ENCODE measurements at regions not wholly inside any gene's neighbourhood (a gene's known extent, or its start where the extent isn't known, plus 50 kb on each side); places are given as distances from the start of the nearest gene placed in this dataset.

- Histone ChIP-seq H2AFZ (ENCODE audit: low read length) (no peak overlapping the region), H3K4me3 (ENCODE audit: low read depth, low read length, poor library complexity, severe bottlenecking) (no peak overlapping the region), H3K9me3 (ENCODE audit: low read length) (no peaks in the 10 kb centered on the region), H3K36me3 (ENCODE audit: insufficient read depth, low read length) (no peaks in the 10 kb centered on the region), H3K9ac (ENCODE audit: low read length) (no peak overlapping the region), H3K79me2 (ENCODE audit: insufficient read depth, low read length) (no peaks in the 10 kb centered on the region), H3K27me3 (ENCODE audit: insufficient read depth, low read length) (no peaks in the 10 kb centered on the region), H3K9me2 (ENCODE audit: low read depth, low read length) (no peaks in the 10 kb centered on the region), H3F3A (ENCODE audit: insufficient read depth, low read length) (no peaks in the 10 kb centered on the region), H4K20me1 (ENCODE audit: insufficient read depth, low read length) (no peaks in the 10 kb centered on the region), H3K4me2 (ENCODE audit: low read length) (no peak overlapping the region), H3K4me1 (ENCODE audit: insufficient read depth, low read length, severe bottlenecking) (no peaks in the 10 kb centered on the region), H3K27ac (ENCODE audit: low read depth, low read length, poor library complexity, severe bottlenecking) (no peak overlapping the region)
- TF ChIP-seq CTCF (IDR thresholded peaks at IDR 0.05; ENCODE audit: low read length), result no peak
- no peak for TF ChIP-seq EZH2 (IDR thresholded peaks at IDR 0.05; ENCODE audit: borderline replicate concordance, low read length)
Observed at GRCh38 chr6:129959358-129959930, 58.9 kb upstream of the L3MBTL3 start.

DNA sequence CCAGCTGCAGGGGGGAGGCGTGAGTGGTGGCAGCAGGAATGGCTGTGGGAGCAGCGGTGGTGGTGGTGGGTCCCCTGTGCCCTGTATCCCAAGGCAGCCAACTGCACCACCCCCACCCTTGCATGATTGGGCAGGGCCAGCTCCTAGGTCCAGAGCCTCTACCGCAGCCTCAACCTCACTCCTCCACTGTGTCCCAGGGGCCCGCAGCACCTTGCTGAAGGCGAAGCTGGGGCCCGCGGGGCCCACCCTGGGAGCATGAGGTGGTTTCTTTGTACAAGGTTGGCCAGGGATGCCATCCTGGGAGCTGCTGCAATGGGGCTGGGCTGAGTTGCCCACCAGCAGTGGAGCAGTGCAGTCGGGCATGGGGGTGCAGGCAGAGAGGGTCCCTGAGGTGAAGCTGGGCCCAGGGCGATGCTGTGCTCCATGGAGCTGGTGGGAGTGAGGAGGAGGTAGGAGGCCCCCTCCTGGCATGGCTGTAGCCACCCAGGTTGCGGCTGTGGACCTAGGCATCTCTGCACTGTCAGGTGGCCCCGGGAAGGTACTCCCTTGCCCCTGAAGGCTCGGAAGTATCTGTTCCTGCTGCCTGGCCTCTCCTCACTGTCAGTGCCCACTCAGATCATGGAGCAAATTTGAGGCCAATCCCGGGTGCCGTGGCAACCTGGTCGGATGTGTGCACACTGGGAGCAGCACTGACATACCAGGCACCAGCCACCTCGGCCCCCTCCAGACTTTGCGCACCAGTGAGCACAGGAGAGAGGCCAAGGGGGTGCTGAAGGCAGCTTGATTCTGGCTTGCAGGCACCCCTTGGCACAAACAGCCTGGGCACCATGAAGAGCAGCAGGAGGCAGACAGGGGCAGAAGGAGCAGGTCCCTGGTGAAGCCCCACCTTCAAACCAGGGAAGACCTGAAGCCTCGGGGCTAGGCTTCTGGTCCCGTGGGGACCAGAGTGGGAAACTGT lies 60.2 kb upstream of the L3MBTL3 start:
- Histone ChIP-seq H3K9me2 (ENCODE audit: low read depth, low read length) (no peaks in the 10 kb centered on the region), H4K20me1 (ENCODE audit: insufficient read depth, low read length) (no peaks in the 10 kb centered on the region), H3K4me3 (ENCODE audit: low read depth, low read length, poor library complexity, severe bottlenecking) (no peak overlapping the region), H3K4me2 (ENCODE audit: low read length) (no peak overlapping the region), H3K27me3 (ENCODE audit: insufficient read depth, low read length) (no peaks in the 10 kb centered on the region), H3F3A (ENCODE audit: insufficient read depth, low read length) (no peaks in the 10 kb centered on the region), H3K9me3 (ENCODE audit: low read length) (no peaks in the 10 kb centered on the region), H3K36me3 (ENCODE audit: insufficient read depth, low read length) (no peaks in the 10 kb centered on the region), H3K9ac (ENCODE audit: low read length) (no peak overlapping the region), H3K27ac (ENCODE audit: low read depth, low read length, poor library complexity, severe bottlenecking) (no peak overlapping the region), H3K79me2 (ENCODE audit: insufficient read depth, low read length) (no peaks in the 10 kb centered on the region), H2AFZ (ENCODE audit: low read length) (no peak overlapping the region), H3K4me1 (ENCODE audit: insufficient read depth, low read length, severe bottlenecking) (no peaks in the 10 kb centered on the region)
- TF ChIP-seq CTCF (IDR thresholded peaks at IDR 0.05; ENCODE audit: low read length) (no peak), EZH2 (IDR thresholded peaks at IDR 0.05; ENCODE audit: borderline replicate concordance, low read length) (no peak)

DNA sequence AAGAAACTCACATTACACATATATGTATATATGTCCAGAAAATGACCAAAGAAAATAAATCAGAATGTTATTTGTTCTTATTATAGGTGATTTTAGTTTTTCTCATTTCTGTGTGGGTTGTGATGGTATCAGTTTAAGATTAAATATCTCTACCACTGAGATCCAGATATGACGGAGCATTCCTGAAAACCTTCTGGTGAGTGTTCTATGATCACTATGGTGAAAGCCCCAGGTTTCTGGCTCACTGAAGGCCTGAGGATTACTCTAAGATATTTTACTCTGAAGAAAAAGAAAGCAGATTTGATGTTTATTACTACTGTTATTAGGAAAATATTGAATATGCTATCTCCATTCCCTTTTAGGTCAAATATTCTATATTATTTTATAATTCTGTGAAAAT lies 62.8 kb upstream of the L3MBTL3 start:
- Histone ChIP-seq H4K20me1 (ENCODE audit: insufficient read depth, low read length) (no peaks in the 10 kb centered on the region), H3F3A (ENCODE audit: insufficient read depth, low read length) (no peaks in the 10 kb centered on the region), H3K27ac (ENCODE audit: low read depth, low read length, poor library complexity, severe bottlenecking) (no peak overlapping the region), H3K79me2 (ENCODE audit: insufficient read depth, low read length) (no peaks in the 10 kb centered on the region), H3K9ac (ENCODE audit: low read length) (no peak overlapping the region), H3K4me1 (ENCODE audit: insufficient read depth, low read length, severe bottlenecking) (no peaks in the 10 kb centered on the region), H3K4me3 (ENCODE audit: low read depth, low read length, poor library complexity, severe bottlenecking) (no peak overlapping the region), H3K27me3 (ENCODE audit: insufficient read depth, low read length) (no peaks in the 10 kb centered on the region), H3K4me2 (ENCODE audit: low read length) (no peak overlapping the region), H3K9me3 (ENCODE audit: low read length) (no peaks in the 10 kb centered on the region), H3K9me2 (ENCODE audit: low read depth, low read length) (no peaks in the 10 kb centered on the region), H2AFZ (ENCODE audit: low read length) (no peak overlapping the region), H3K36me3 (ENCODE audit: insufficient read depth, low read length) (no peaks in the 10 kb centered on the region)
- TF ChIP-seq EZH2 (IDR thresholded peaks at IDR 0.05; ENCODE audit: borderline replicate concordance, low read length) (no peak), CTCF (IDR thresholded peaks at IDR 0.05; ENCODE audit: low read length) (no peak)
